Large intestine (tissue), 3 donors: ENCODE measurements at regions not wholly inside any gene's neighbourhood (a gene's known extent, or its start where the extent isn't known, plus 50 kb on each side); places are given as distances from the start of the nearest gene placed in this dataset.

Experiments
- DNase-seq, 2 donors: peaks; one replicate each; pipeline versions ENCODE4 v3.0.0 to v3.0.0-alpha.2; 2013
- H3K27ac ChIP-seq: one replicate; pipeline ENCODE4 v1.5.1; 2013; ENCODE audit warnings: low read length
- H3K27me3 ChIP-seq: 2 replicates; pipeline ENCODE4 v1.6.1; 2013; ENCODE audit warnings: low read length; ENCODE audit not compliant: control insufficient read depth, insufficient read depth
- H3K36me3 ChIP-seq: 2 replicates; pipeline ENCODE4 v1.6.1; 2013; ENCODE audit warnings: low read length; ENCODE audit not compliant: control insufficient read depth, insufficient read depth
- H3K4me1 ChIP-seq: one replicate; pipeline ENCODE4 v1.6.1; 2013; ENCODE audit warnings: low read length; ENCODE audit not compliant: control insufficient read depth, insufficient read depth
- H3K4me3 ChIP-seq: one replicate; pipeline ENCODE4 v1.5.1; 2013; ENCODE audit warnings: low read length
- H3K9me3 ChIP-seq: one replicate; pipeline ENCODE4 v1.6.1; 2013; ENCODE audit warnings: mild to moderate bottlenecking, low read depth, low read length, moderate library complexity; ENCODE audit not compliant: control insufficient read depth
- WGBS: methylation state at CpG from one replicate; pipeline ENCODE4 v1.1.5; 2013; ENCODE audit warnings: low lambda C conversion rate; ENCODE audit not compliant: insufficient coverage; 5-methylcytosine and 5-hydroxymethylcytosine counted together

GRCh38 chr12:127750076-127750840, 516.7 kb upstream of the TMEM132C start:
- Histone ChIP-seq H3K9me3 (no peaks in the 10 kb centered on the region), H3K27ac (no peak overlapping the region), H3K4me3 (no peak overlapping the region), H3K27me3 (no peaks in the 10 kb centered on the region), H3K36me3 (no peaks in the 10 kb centered on the region), H3K4me1 (no peaks in the 10 kb centered on the region)
- 20% methylated on average over 1 of the region's 8 CpGs for WGBS
- DNase-seq, result no peak

GRCh38 chr12:127752802-127753201, 514.2 kb upstream of the TMEM132C start:
- DNase-seq, result no peak
- no peak overlapping the region for H3K27ac ChIP-seq
- H3K4me1 ChIP-seq, result no peaks in the 10 kb centered on the region
- no CpG with 5 or more reads among the region's 1 CpG for WGBS
- no peaks in the 10 kb centered on the region for H3K9me3 ChIP-seq
- no peaks in the 10 kb centered on the region for H3K27me3 ChIP-seq
- H3K36me3 ChIP-seq, result no peaks in the 10 kb centered on the region
- H3K4me3 ChIP-seq, result no peak overlapping the region

- WGBS, result 91% methylated on average over 4 of the region's 14 CpGs
- no peak for DNase-seq
- Histone ChIP-seq H3K9me3 (no peaks in the 10 kb centered on the region), H3K36me3 (no peaks in the 10 kb centered on the region), H3K27me3 (no peaks in the 10 kb centered on the region), H3K4me3 (no peak overlapping the region), H3K4me1 (no peaks in the 10 kb centered on the region), H3K27ac (no peak overlapping the region)
Measured at GRCh38 chr12:127760357-127760756, 506.6 kb upstream of the TMEM132C start.

- H3K4me3 ChIP-seq, result no peak overlapping the region
- no peaks in the 10 kb centered on the region for H3K9me3 ChIP-seq
- H3K4me1 ChIP-seq, result no peaks in the 10 kb centered on the region
- H3K27me3 ChIP-seq, result no peaks in the 10 kb centered on the region
- no peak overlapping the region for H3K27ac ChIP-seq
- 100% methylated on average over 3 of the region's 22 CpGs for WGBS
- no peaks in the 10 kb centered on the region for H3K36me3 ChIP-seq
- no peak for DNase-seq
Measured at GRCh38 chr12:127760996-127761395, 506.0 kb upstream of the TMEM132C start.

GRCh38 chr12:127761880-127762279, 505.1 kb upstream of the TMEM132C start:
- WGBS, result 80% methylated on average over 1 of the region's 10 CpGs
- no peaks in the 10 kb centered on the region for H3K27me3 ChIP-seq
- no peaks in the 10 kb centered on the region for H3K9me3 ChIP-seq
- no peaks in the 10 kb centered on the region for H3K36me3 ChIP-seq
- no peak overlapping the region for H3K4me3 ChIP-seq
- DNase-seq, result no peak
- no peak overlapping the region for H3K27ac ChIP-seq
- H3K4me1 ChIP-seq, result no peaks in the 10 kb centered on the region

- no peaks in the 10 kb centered on the region for H3K4me1 ChIP-seq
- WGBS, result no CpG with 5 or more reads among the region's 1 CpG
Measured at GRCh38 chr12:127767656-127768055, 499.3 kb upstream of the TMEM132C start.

GRCh38 chr12:127770118-127770517, 496.9 kb upstream of the TMEM132C start:
- H3K36me3 ChIP-seq, result no peaks in the 10 kb centered on the region
- H3K4me1 ChIP-seq, result no peaks in the 10 kb centered on the region
- 83% methylated on average over 2 of the region's 8 CpGs for WGBS
- DNase-seq, result no peak
- H3K27me3 ChIP-seq, result no peaks in the 10 kb centered on the region
- no peak overlapping the region for H3K27ac ChIP-seq
- H3K9me3 ChIP-seq, result no peaks in the 10 kb centered on the region
- H3K4me3 ChIP-seq, result no peak overlapping the region

More at GRCh38 chr12:127767656-127768055, 499.3 kb upstream of the TMEM132C start:
- H3K9me3 ChIP-seq, result no peaks in the 10 kb centered on the region
- DNase-seq, result no peak
- H3K27ac ChIP-seq, result no peak overlapping the region
- H3K4me3 ChIP-seq, result no peak overlapping the region
- no peaks in the 10 kb centered on the region for H3K36me3 ChIP-seq
- no peaks in the 10 kb centered on the region for H3K27me3 ChIP-seq

- H3K36me3 ChIP-seq, result no peaks in the 10 kb centered on the region
- H3K4me1 ChIP-seq, result no peaks in the 10 kb centered on the region
- H3K4me3 ChIP-seq, result no peak overlapping the region
- 86% methylated on average over 2 of the region's 3 CpGs for WGBS
- no peaks in the 10 kb centered on the region for H3K27me3 ChIP-seq
- DNase-seq, result no peak
- no peak overlapping the region for H3K27ac ChIP-seq
- H3K9me3 ChIP-seq, result no peaks in the 10 kb centered on the region
Measured at GRCh38 chr12:127771546-127771945, 495.4 kb upstream of the TMEM132C start.

- Histone ChIP-seq H3K27me3 (no peaks in the 10 kb centered on the region), H3K27ac (no peak overlapping the region), H3K4me1 (no peaks in the 10 kb centered on the region), H3K36me3 (no peaks in the 10 kb centered on the region), H3K9me3 (no peaks in the 10 kb centered on the region), H3K4me3 (no peak overlapping the region)
- WGBS, result no CpG with 5 or more reads among the region's 6 CpGs
- DNase-seq, result no peak
Measured at GRCh38 chr12:127773520-127773919, 493.4 kb upstream of the TMEM132C start.

- no peak overlapping the region for H3K4me3 ChIP-seq
- no CpG with 5 or more reads among the region's 5 CpGs for WGBS
- H3K36me3 ChIP-seq, result no peaks in the 10 kb centered on the region
- H3K4me1 ChIP-seq, result no peaks in the 10 kb centered on the region
- no peak for DNase-seq
- no peaks in the 10 kb centered on the region for H3K9me3 ChIP-seq
- H3K27me3 ChIP-seq, result no peaks in the 10 kb centered on the region
- no peak overlapping the region for H3K27ac ChIP-seq
Measured at GRCh38 chr12:127774828-127775227, 492.1 kb upstream of the TMEM132C start.
